ENCODE measurements at regions not wholly inside any gene's neighbourhood (a gene's known extent, or its start where the extent isn't known, plus 50 kb on each side); places are given as distances from the start of the nearest gene placed in this dataset.
"Not testable (repeated sequence)": the region's sequence is repeated elsewhere in the genome, so short reads cannot be mapped to it uniquely, and the experiment has no call there.

DNA sequence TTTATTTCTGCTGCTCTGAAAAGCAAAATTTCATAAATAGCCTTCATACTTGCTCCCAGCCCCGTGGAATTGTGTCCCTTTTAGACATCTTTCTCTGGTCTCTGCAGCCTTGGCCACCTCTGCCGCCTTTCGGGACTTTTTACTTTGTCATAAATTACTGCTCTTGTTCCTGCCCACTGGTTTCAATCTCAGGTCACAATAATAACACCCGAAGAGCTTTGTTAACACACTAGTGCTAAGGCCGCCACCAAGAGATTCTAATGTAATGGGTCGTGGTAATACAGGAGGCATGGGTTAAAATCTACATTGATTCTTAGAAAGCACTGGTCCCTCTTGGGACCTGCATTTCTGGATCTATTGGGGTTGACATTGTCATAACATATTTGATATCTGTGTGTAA, 276.0 kb upstream of the VWC2 start:
- Mint-ChIP-seq H3K27ac (no peak overlapping the region), H3K4me1 (peaks cover 26% of the 10 kb centered on the region), H3K27me3 (ENCODE audit: low read depth) (no peaks in the 10 kb centered on the region), H3K36me3 (no peaks in the 10 kb centered on the region), H3K9me3 (no peaks in the 10 kb centered on the region), H3K4me3 (no peak overlapping the region)
- no peak for DNase-seq (ENCODE audit: low spot score)
- ATAC-seq, result no peak
- TF ChIP-seq GRHL2 (CRISPR knock-in tag; IDR thresholded peaks at IDR 0.05; ENCODE audit: insufficient replicate concordance, severe bottlenecking) (no peak), SP1 (CRISPR knock-in tag; conservative IDR thresholded peaks at IDR 0.05) (no peak), MYBL2 (CRISPR knock-in tag; IDR thresholded peaks at IDR 0.05) (no peak), IRF2 (CRISPR knock-in tag; IDR thresholded peaks at IDR 0.05; ENCODE audit: borderline replicate concordance, low read depth) (no peak), NFYB (CRISPR knock-in tag; conservative IDR thresholded peaks at IDR 0.05; ENCODE audit: low read depth) (no peak), ZNF396 (CRISPR knock-in tag; IDR thresholded peaks at IDR 0.05; ENCODE audit: borderline replicate concordance) (no peak), NFE2L1 (CRISPR knock-in tag; IDR thresholded peaks at IDR 0.05) (no peak), ZBTB21 (CRISPR knock-in tag; IDR thresholded peaks at IDR 0.05; ENCODE audit: borderline replicate concordance) (no peak), ZNF423 (CRISPR knock-in tag; IDR thresholded peaks at IDR 0.05) (no peak), JAZF1 (CRISPR knock-in tag; IDR thresholded peaks at IDR 0.05) (no peak), ZNF138 (CRISPR knock-in tag; conservative IDR thresholded peaks at IDR 0.05) (no peak), RELA (CRISPR knock-in tag; IDR thresholded peaks at IDR 0.05; ENCODE audit: borderline replicate concordance) (no peak)
- TF ChIP-seq, protein P1, sequence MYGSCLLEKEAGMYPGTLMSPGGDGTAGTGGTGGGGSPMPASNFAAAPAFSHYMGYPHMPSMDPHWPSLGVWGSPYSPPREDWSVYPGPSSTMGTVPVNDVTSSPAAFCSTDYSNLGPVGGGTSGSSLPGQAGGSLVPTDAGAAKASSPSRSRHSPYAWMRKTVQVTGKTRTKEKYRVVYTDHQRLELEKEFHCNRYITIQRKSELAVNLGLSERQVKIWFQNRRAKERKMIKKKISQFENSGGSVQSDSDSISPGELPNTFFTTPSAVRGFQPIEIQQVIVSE (CRISPR knock-in tag; IDR thresholded peaks at IDR 0.05; ENCODE audit: borderline replicate concordance), result no peak
- TF ChIP-seq, protein P2, sequence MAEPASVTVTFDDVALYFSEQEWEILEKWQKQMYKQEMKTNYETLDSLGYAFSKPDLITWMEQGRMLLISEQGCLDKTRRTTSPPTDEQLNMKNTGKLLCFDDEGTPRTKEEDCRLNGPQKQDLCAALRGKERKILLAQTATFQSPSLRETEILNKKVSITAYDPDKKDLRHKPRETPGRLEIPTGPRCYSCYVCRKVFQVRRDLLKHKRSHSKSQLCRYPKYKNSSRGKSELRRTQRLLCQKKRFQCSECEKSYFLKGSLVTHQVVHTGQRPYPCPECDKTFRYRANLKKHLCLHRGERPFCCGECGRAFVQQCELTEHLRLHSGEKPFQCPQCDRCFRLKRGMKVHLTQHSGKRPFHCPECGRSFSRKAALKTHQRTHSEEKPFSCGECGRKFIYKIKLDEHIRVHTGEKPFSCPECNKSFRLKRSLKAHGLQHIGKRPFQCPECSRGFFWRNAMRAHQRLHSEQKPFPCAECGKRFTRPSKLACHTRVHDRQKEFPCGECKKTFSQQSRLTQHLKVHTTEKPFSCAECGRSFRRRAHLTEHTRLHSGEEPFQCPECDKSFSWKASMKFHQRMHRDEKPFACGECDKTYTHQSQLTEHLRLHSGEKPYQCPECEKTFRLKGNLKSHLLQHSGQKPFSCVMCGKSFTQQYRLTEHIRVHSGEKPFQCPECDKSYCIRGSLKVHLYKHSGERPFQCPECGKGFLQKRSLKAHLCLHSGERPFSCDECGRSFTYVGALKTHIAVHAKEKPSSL (CRISPR knock-in tag; conservative IDR thresholded peaks at IDR 0.05), result no peak
- TF ChIP-seq, protein P3, sequence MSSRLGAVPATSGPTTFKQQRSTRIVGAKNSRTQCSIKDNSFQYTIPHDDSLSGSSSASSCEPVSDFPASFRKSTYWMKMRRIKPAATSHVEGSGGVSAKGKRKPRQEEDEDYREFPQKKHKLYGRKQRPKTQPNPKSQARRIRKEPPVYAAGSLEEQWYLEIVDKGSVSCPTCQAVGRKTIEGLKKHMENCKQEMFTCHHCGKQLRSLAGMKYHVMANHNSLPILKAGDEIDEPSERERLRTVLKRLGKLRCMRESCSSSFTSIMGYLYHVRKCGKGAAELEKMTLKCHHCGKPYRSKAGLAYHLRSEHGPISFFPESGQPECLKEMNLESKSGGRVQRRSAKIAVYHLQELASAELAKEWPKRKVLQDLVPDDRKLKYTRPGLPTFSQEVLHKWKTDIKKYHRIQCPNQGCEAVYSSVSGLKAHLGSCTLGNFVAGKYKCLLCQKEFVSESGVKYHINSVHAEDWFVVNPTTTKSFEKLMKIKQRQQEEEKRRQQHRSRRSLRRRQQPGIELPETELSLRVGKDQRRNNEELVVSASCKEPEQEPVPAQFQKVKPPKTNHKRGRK (CRISPR knock-in tag; IDR thresholded peaks at IDR 0.05; ENCODE audit: borderline replicate concordance), result no peak
- ChIA-PET CTCF (no interaction called here), POLR2A (no interaction called here)

DNA sequence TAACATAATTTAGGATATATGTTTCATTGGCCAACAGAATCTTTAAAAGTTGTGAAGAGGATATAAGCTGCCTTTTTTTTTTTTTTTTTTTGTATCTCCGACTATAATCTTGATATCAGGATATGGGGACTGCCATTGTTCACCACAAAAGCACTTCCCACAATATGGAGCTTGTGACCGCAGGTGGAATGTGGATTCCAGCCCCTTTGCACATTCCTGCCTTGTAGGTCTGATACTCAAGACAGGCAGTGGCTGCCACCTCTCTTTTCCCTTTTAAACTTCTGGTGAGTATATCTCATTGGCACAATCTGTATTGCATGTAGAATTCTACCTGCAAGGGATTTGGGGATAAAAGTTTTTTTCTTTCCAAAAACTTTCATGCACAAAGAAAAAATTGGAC, 272.7 kb upstream of the VWC2 start:
- H3K4me1 Mint-ChIP-seq, result peaks cover 38% of the 10 kb centered on the region
- CTCF ChIA-PET, result no interaction called here
- no peak overlapping the region for H3K4me3 Mint-ChIP-seq
- H3K9me3 Mint-ChIP-seq, result no peaks in the 10 kb centered on the region
- H3K27ac Mint-ChIP-seq, result no peak overlapping the region
- ATAC-seq (no peak; the same call in 1 of the 2 replicates), DNase-seq (ENCODE audit: low spot score) (no peak)
- H3K36me3 Mint-ChIP-seq, result no peaks in the 10 kb centered on the region
- H3K27me3 Mint-ChIP-seq (ENCODE audit: low read depth), result no peaks in the 10 kb centered on the region
- POLR2A ChIA-PET, result no interaction called here
- TF ChIP-seq TEAD4 (CRISPR knock-in tag; IDR thresholded peaks at IDR 0.05) (no peak), PRRX2 (CRISPR knock-in tag; IDR thresholded peaks at IDR 0.05) (no peak), MXD4 (CRISPR knock-in tag; IDR thresholded peaks at IDR 0.05; ENCODE audit: borderline replicate concordance) (no peak)
- TF ChIP-seq, protein P4, sequence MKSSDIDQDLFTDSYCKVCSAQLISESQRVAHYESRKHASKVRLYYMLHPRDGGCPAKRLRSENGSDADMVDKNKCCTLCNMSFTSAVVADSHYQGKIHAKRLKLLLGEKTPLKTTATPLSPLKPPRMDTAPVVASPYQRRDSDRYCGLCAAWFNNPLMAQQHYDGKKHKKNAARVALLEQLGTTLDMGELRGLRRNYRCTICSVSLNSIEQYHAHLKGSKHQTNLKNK (CRISPR knock-in tag; IDR thresholded peaks at IDR 0.05), result no peak
- TF ChIP-seq, protein P5, sequence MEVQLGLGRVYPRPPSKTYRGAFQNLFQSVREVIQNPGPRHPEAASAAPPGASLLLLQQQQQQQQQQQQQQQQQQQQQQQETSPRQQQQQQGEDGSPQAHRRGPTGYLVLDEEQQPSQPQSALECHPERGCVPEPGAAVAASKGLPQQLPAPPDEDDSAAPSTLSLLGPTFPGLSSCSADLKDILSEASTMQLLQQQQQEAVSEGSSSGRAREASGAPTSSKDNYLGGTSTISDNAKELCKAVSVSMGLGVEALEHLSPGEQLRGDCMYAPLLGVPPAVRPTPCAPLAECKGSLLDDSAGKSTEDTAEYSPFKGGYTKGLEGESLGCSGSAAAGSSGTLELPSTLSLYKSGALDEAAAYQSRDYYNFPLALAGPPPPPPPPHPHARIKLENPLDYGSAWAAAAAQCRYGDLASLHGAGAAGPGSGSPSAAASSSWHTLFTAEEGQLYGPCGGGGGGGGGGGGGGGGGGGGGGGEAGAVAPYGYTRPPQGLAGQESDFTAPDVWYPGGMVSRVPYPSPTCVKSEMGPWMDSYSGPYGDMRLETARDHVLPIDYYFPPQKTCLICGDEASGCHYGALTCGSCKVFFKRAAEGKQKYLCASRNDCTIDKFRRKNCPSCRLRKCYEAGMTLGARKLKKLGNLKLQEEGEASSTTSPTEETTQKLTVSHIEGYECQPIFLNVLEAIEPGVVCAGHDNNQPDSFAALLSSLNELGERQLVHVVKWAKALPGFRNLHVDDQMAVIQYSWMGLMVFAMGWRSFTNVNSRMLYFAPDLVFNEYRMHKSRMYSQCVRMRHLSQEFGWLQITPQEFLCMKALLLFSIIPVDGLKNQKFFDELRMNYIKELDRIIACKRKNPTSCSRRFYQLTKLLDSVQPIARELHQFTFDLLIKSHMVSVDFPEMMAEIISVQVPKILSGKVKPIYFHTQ (CRISPR knock-in tag; IDR thresholded peaks at IDR 0.05), result no peak

DNA sequence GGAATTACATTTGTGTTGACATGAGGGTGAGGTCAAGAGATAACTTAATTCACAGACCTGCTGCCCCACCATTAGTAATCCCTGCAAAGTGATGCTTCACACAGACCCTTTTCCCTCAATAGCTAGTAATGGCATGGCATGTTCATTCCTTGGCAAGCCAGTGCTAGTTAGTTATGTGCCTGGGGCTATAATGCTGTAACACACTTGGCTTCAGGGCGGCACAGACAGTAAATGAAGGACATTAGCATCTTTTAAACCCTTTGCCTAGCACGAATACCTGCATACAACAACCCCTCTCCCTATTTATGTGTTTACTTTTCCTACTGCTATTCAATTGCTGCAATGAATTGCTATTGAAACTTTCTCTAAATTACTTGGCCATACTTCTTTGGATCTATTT, 266.2 kb upstream of the VWC2 start:
- peak; percentile 88 for ATAC-seq
- H3K9me3 Mint-ChIP-seq; DNase-seq (ENCODE audit: low spot score); H3K27me3 Mint-ChIP-seq (ENCODE audit: low read depth); CTCF ChIA-PET; POLR2A ChIA-PET; H3K27ac Mint-ChIP-seq; H3K4me3 Mint-ChIP-seq: not testable (repeated sequence)
- H3K4me1 Mint-ChIP-seq, result peaks cover 33% of the 10 kb centered on the region
- peaks cover 13% of the 10 kb centered on the region for H3K36me3 Mint-ChIP-seq
